ENCODE measurements at regions not wholly inside any gene's neighbourhood (a gene's known extent, or its start where the extent isn't known, plus 50 kb on each side); places are given as distances from the start of the nearest gene placed in this dataset.

GRCh38 chr9:91481972-91482371, 58.3 kb upstream of the NFIL3 start:
- H3K27me3 ChIP-seq (ENCODE audit: control insufficient read depth, insufficient read depth, low read length): no peaks in the 10 kb centered on the region; the same call in 1 of the 2 replicates
- ChIA-PET POLR2A (no interaction called here), CTCF (no interaction called here)
- H3K36me3 ChIP-seq (ENCODE audit: control insufficient read depth, insufficient read depth, low read length): no peaks in the 10 kb centered on the region
- TF ChIP-seq CTCF (IDR thresholded peaks at IDR 0.05): no peak
- TF ChIP-seq SIN3A (IDR thresholded peaks at IDR 0.05; ENCODE audit: borderline replicate concordance, insufficient read depth, low read depth, low read length): no peak
- TF ChIP-seq TCF7L2 (IDR thresholded peaks at IDR 0.05; ENCODE audit: low read depth, low read length): no peak
- TF ChIP-seq REST (IDR thresholded peaks at IDR 0.05; ENCODE audit: insufficient read depth in 1 of 2, low read depth in 2 of 2, low read length in 1 of 2): no peak
- no peak for TF ChIP-seq POLR2AphosphoS5 (IDR thresholded peaks at IDR 0.05; ENCODE audit: low read depth, low read length)
- intact Hi-C loops (cut with micrococcal nuclease; ENCODE audit: unreplicated experiment): no loop called here
- in situ Hi-C loops (cut with HindIII; ENCODE audit: low pct_unique_long_range_greater_than_20kb, low sequenced_read_pairs): no loop called here
- no peaks in the 10 kb centered on the region for H3K9me3 ChIP-seq (ENCODE audit: control insufficient read depth, insufficient read depth, low read depth, low read length)
- no peak for DNase-seq (ENCODE audit: low read depth, low spot score)
- ATAC-seq: no peak
- no peak overlapping the region for H3K4me3 ChIP-seq (ENCODE audit: low read depth in 2 of 2, low read length in 2 of 2)
- no peak overlapping the region for H3K27ac ChIP-seq (ENCODE audit: low read length)
- no TSS peak for BruUV-seq (replicated peaks)
- no peaks in the 10 kb centered on the region for H3K4me1 ChIP-seq (ENCODE audit: control insufficient read depth, insufficient read depth, low read length)

GRCh38 chr9:91477106-91477505, 53.5 kb upstream of the NFIL3 start:
- H3K27ac ChIP-seq (ENCODE audit: low read length): no peak overlapping the region
- ChIA-PET POLR2A (interaction anchor here (0.7 kb wide), 1 partner anchor 1498 kb away, joined by 3 read pairs; no protein-coding TSS in a partner anchor), CTCF (no interaction called here)
- no peak for ATAC-seq
- in situ Hi-C loops (cut with HindIII; ENCODE audit: low pct_unique_long_range_greater_than_20kb, low sequenced_read_pairs) (no loop called here), intact Hi-C loops (cut with micrococcal nuclease; ENCODE audit: unreplicated experiment) (no loop called here)
- H3K4me1 ChIP-seq (ENCODE audit: control insufficient read depth, insufficient read depth, low read length): no peaks in the 10 kb centered on the region
- TF ChIP-seq CTCF (IDR thresholded peaks at IDR 0.05) (no peak), POLR2AphosphoS5 (IDR thresholded peaks at IDR 0.05; ENCODE audit: low read depth, low read length) (no peak), TCF7L2 (IDR thresholded peaks at IDR 0.05; ENCODE audit: low read depth, low read length) (no peak), REST (IDR thresholded peaks at IDR 0.05; ENCODE audit: insufficient read depth in 1 of 2, low read depth in 2 of 2, low read length in 1 of 2) (no peak), SIN3A (IDR thresholded peaks at IDR 0.05; ENCODE audit: borderline replicate concordance, insufficient read depth, low read depth, low read length) (no peak)
- DNase-seq (ENCODE audit: low read depth, low spot score): no peak
- H3K9me3 ChIP-seq (ENCODE audit: control insufficient read depth, insufficient read depth, low read depth, low read length): no peaks in the 10 kb centered on the region
- H3K36me3 ChIP-seq (ENCODE audit: control insufficient read depth, insufficient read depth, low read length): no peaks in the 10 kb centered on the region
- no peaks in the 10 kb centered on the region for H3K27me3 ChIP-seq (ENCODE audit: control insufficient read depth, insufficient read depth, low read length)
- no peak overlapping the region for H3K4me3 ChIP-seq (ENCODE audit: low read depth in 2 of 2, low read length in 2 of 2)
- BruUV-seq (replicated peaks): no TSS peak

All from Panc1 (cell line).